ENCODE measurements at regions not wholly inside any gene's neighbourhood (a gene's known extent, or its start where the extent isn't known, plus 50 kb on each side); places are given as distances from the start of the nearest gene placed in this dataset.

DNA sequence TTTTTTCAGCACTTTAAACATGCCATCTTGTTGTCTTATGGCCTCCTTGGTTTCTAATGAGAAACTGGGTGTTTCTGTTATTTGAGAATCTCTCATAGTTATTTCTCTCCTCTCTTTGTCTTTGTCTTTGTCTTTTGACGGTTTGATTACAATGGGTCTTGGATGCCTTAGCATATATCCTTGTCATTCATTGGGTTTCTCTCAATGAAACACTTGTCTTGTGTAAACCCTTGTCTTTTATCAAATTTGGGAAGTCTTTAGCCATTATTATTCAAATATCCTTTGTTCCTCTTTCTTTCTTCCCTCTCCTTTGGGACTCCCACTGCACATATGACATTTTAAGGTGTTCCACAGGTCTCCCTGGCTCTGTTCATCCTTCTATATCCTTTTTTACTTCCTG, 373.5 kb upstream of the TBX3 start:
- no peak for TF ChIP-seq CTCF (IDR thresholded peaks at IDR 0.05)
- TF ChIP-seq POLR2A (IDR thresholded peaks at IDR 0.05), result no peak
- TF ChIP-seq POLR2AphosphoS5 (IDR thresholded peaks at IDR 0.05), result no peak
